ENCODE measurements at regions not wholly inside any gene's neighbourhood (a gene's known extent, or its start where the extent isn't known, plus 50 kb on each side); places are given as distances from the start of the nearest gene placed in this dataset.

DNA sequence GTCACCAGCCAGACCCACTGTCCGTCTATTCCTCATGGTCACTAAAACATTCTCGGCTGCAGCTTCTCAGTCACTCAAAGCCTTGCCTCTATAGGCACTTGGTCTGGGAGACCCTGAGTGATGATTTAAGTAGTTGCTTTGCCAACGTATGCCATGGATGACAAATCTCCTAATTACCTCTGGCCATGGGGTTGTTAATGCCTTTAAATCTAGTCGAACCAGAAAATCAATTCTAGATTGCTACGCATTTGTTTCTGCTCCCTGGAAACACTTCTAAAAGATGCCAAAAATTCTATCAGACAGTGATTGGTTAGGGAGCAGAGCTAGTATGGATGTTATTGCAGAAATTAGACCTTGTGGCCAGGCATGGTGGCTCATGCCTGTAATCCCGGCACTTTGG lies 57.0 kb upstream of the RTL6 start:
- H3K36me3 ChIP-seq (ENCODE audit: control insufficient read depth in 2 of 2, extremely low read depth in 1 of 2, insufficient read depth in 2 of 2, low read length in 2 of 2) = no peaks in the 10 kb centered on the region
- H3K4me2 ChIP-seq (ENCODE audit: insufficient read depth, low read length) = no peak overlapping the region
- no TSS peak for BruUV-seq (replicated peaks)
- no peaks in the 10 kb centered on the region for H3K4me1 ChIP-seq (ENCODE audit: control insufficient read depth, extremely low read depth, insufficient read depth, low read length)
- no peak overlapping the region for H3K4me3 ChIP-seq (replicated peaks in 1 of 3; ENCODE audit: insufficient read depth in 1 of 3, low read depth in 1 of 3, low read length in 3 of 3)
- no peak overlapping the region for H3K9ac ChIP-seq (replicated peaks; ENCODE audit: extremely low read depth, insufficient read depth, low read length)
- no peaks in the 10 kb centered on the region for H3K79me2 ChIP-seq (ENCODE audit: control insufficient read depth, insufficient read depth, low read length)
- no peak overlapping the region for H3K27ac ChIP-seq (ENCODE audit: insufficient read depth, low read depth, low read length)
- H3K27me3 ChIP-seq (ENCODE audit: control insufficient read depth in 2 of 2, insufficient read depth in 2 of 2, low read length in 2 of 2) = no peaks in the 10 kb centered on the region
- intact Hi-C loops (cut with micrococcal nuclease) (no loop called here), dilution Hi-C loops (cut with MboI; ENCODE audit: extremely low pct_ligation_motif_present, low sequenced_read_pairs) (no loop called here)
- TF ChIP-seq EZH2 (IDR thresholded peaks at IDR 0.05; ENCODE audit: borderline replicate concordance, low read depth, low read length, severe bottlenecking) = no peak
- TF ChIP-seq, protein P1, sequence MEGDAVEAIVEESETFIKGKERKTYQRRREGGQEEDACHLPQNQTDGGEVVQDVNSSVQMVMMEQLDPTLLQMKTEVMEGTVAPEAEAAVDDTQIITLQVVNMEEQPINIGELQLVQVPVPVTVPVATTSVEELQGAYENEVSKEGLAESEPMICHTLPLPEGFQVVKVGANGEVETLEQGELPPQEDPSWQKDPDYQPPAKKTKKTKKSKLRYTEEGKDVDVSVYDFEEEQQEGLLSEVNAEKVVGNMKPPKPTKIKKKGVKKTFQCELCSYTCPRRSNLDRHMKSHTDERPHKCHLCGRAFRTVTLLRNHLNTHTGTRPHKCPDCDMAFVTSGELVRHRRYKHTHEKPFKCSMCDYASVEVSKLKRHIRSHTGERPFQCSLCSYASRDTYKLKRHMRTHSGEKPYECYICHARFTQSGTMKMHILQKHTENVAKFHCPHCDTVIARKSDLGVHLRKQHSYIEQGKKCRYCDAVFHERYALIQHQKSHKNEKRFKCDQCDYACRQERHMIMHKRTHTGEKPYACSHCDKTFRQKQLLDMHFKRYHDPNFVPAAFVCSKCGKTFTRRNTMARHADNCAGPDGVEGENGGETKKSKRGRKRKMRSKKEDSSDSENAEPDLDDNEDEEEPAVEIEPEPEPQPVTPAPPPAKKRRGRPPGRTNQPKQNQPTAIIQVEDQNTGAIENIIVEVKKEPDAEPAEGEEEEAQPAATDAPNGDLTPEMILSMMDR (IDR thresholded peaks at IDR 0.05; ENCODE audit: extremely low read depth in 1 of 2, insufficient read depth in 1 of 2, low read depth in 1 of 2, low read length in 2 of 2) = no peak
- TF ChIP-seq GATA2 (IDR thresholded peaks at IDR 0.05; ENCODE audit: insufficient read depth, insufficient read length, low read depth, low read length) = no peak
- TF ChIP-seq JUN (IDR thresholded peaks at IDR 0.05; ENCODE audit: borderline replicate concordance, insufficient read depth, insufficient read length, low read depth) = no peak
- TF ChIP-seq, protein P2, sequence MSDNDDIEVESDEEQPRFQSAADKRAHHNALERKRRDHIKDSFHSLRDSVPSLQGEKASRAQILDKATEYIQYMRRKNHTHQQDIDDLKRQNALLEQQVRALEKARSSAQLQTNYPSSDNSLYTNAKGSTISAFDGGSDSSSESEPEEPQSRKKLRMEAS (IDR thresholded peaks at IDR 0.05; ENCODE audit: insufficient read depth, insufficient read length) = no peak
- TF ChIP-seq FOS (IDR thresholded peaks at IDR 0.05; ENCODE audit: borderline replicate concordance, insufficient read depth, low read length) = no peak
- no peak for TF ChIP-seq MYC (IDR thresholded peaks at IDR 0.05; ENCODE audit: low read depth, low read length)
- no peak for TF ChIP-seq POLR2AphosphoS5 (IDR thresholded peaks at IDR 0.05; ENCODE audit: insufficient read depth, low read depth, low read length)
- TF ChIP-seq POLR2A (IDR thresholded peaks at IDR 0.05; ENCODE audit: low read depth, low read length) = no peak
- H3K9me3 ChIP-seq (replicated peaks; ENCODE audit: control insufficient read depth, insufficient read depth, low read length) = no peaks in the 10 kb centered on the region
- H4K20me1 ChIP-seq (replicated peaks; ENCODE audit: control insufficient read depth, extremely low read depth, insufficient read depth, low read length) = no peaks in the 10 kb centered on the region
- DNase-seq (ENCODE audit: low read depth, low spot score) = no peak
- no peaks in the 10 kb centered on the region for H3K9me1 ChIP-seq (replicated peaks; ENCODE audit: control insufficient read depth, extremely low read depth, insufficient read depth, low read length)
- CTCF ChIA-PET = no interaction called here
- no peak overlapping the region for H2AFZ ChIP-seq (ENCODE audit: low read depth, low read length)
- POLR2A ChIA-PET = no interaction called here
- no peak for FAIRE-seq

All from endothelial cell of umbilical vein (primary cell).